B cell (primary cell): ENCODE measurements at regions not wholly inside any gene's neighbourhood (a gene's known extent, or its start where the extent isn't known, plus 50 kb on each side); places are given as distances from the start of the nearest gene placed in this dataset.

ENCODE experiments used
- ATAC-seq: fragments of 200-7000 bp; cut with Tn5 transposase; one replicate; pipeline ENCODE4 v1.10.0; 2021; ENCODE audit warnings: low read depth, mild to moderate bottlenecking, moderate number of reproducible peaks, moderate library complexity
- CTCF ChIA-PET: fragments of 350-600 bp; sonication (Branson Sonifier 250); formaldehyde crosslinking; loops from one replicate; lab custom pipeline; 2021; ENCODE audit warnings: antibody characterized with exemption, inconsistent platforms; lab: Charles Lee
- POLR2A ChIA-PET: fragments of 350-600 bp; sonication (Branson Sonifier 250); formaldehyde crosslinking; loops from one replicate; lab custom pipeline; 2021; ENCODE audit warnings: antibody characterized with exemption; lab: Charles Lee
- DNase-seq: peaks from one replicate; pipeline ENCODE4 v3.0.0; 2013
- H2AFZ ChIP-seq: 2 replicates; pipeline ENCODE4 v1.6.1; 2012; ENCODE audit warnings: mild to moderate bottlenecking, low read depth, low read length; ENCODE audit not compliant: insufficient read depth, poor library complexity, severe bottlenecking
- H3K27ac ChIP-seq, 2 donors: 1 replicate in 1 of 2; 2 replicates in 1 of 2; pipeline ENCODE4 v1.5.1; 2012 to 2013; ENCODE audit warnings: low read length in 2 of 2, mild to moderate bottlenecking in 2 of 2, moderate library complexity in 1 of 2
- H3K27me3 ChIP-seq, 4 experiments: fragments of 200-600 bp in 1 of 4; sonication (generic) in 1 of 4; replicated peaks in 1 of 4; 1 replicate in 2 of 4; 2 replicates in 2 of 4; pipeline versions ENCODE4 v1.6.1 to v1.7.0; 2013 to 2016; ENCODE audit warnings: low read length in 3 of 4, mild to moderate bottlenecking in 2 of 4, mixed read lengths in 1 of 4, moderate library complexity in 1 of 4; ENCODE audit not compliant: insufficient read depth in 4 of 4, control insufficient read depth in 3 of 4; ENCODE audit errors: control extremely low read depth in 1 of 4
- H3K36me3 ChIP-seq, 2 experiments: replicated peaks in 1 of 2; 1 replicate in 1 of 2; 2 replicates in 1 of 2; pipeline versions ENCODE4 v1.6.1 to v1.7.1; 2013; ENCODE audit warnings: low read length in 1 of 2; ENCODE audit not compliant: insufficient read depth in 2 of 2, control insufficient read depth in 1 of 2; ENCODE audit errors: control extremely low read depth in 1 of 2, extremely low read depth in 1 of 2
- H3K4me1 ChIP-seq, 2 donors: fragments of 200-600 bp in 1 of 2; sonication (generic) in 1 of 2; 1 replicate in 1 of 2; 2 replicates in 1 of 2; pipeline versions ENCODE4 v1.5.1 to v1.6.1; 2013 to 2017; ENCODE audit warnings: low read length in 2 of 2; ENCODE audit not compliant: control insufficient read depth in 2 of 2, insufficient read depth in 2 of 2
- H3K4me2 ChIP-seq: replicated peaks from 2 replicates; pipeline ENCODE3; 2012; ENCODE audit warnings: mild to moderate bottlenecking, low read depth, low read length; ENCODE audit not compliant: poor library complexity, severe bottlenecking
- H3K4me3 ChIP-seq, 5 experiments: fragments of 200-600 bp in 1 of 5; sonication (generic) in 1 of 5; 1 replicate in 3 of 5; 2 replicates in 2 of 5; pipeline versions ENCODE4 v1.5.1 to v1.7.0; 2011 to 2016; ENCODE audit warnings: low read length in 4 of 5, mild to moderate bottlenecking in 4 of 5, low read depth in 2 of 5, control low read depth in 1 of 5, moderate library complexity in 1 of 5; ENCODE audit not compliant: insufficient read depth in 1 of 5; ENCODE audit errors: control extremely low read depth in 1 of 5, extremely low read depth in 1 of 5
- H3K79me2 ChIP-seq: fragments of 200-600 bp; sonication (generic); one replicate; pipeline ENCODE4 v1.6.0; 2016; ENCODE audit warnings: low read length; ENCODE audit not compliant: control insufficient read depth, insufficient read depth
- H3K9ac ChIP-seq: fragments of 200-600 bp; sonication (generic); 2 replicates; pipeline ENCODE4 v1.6.1; 2017; ENCODE audit warnings: mild to moderate bottlenecking, low read length, moderate library complexity
- H3K9me3 ChIP-seq, 3 donors: one replicate each; pipeline versions ENCODE4 v1.6.1 to v1.7.1; 2013; ENCODE audit warnings: low read length in 2 of 3; ENCODE audit not compliant: control insufficient read depth in 2 of 3, insufficient read depth in 1 of 3; ENCODE audit errors: control extremely low read depth in 1 of 3
- H4K20me1 ChIP-seq: 2 replicates; pipeline ENCODE4 v1.6.0; 2012; ENCODE audit warnings: mild to moderate bottlenecking, low read length; ENCODE audit not compliant: insufficient read depth, control insufficient read depth, poor library complexity, severe bottlenecking
- H3K27ac Mint-ChIP-seq: one replicate; pipeline ENCODE4 v1.8.0; 2021; ENCODE audit warnings: mixed read lengths
- H3K27me3 Mint-ChIP-seq: one replicate; pipeline ENCODE4 v1.8.0; 2021; ENCODE audit warnings: mixed read lengths
- H3K4me1 Mint-ChIP-seq: one replicate; pipeline ENCODE4 v1.8.0; 2021; ENCODE audit warnings: mixed read lengths
- H3K4me3 Mint-ChIP-seq: one replicate; pipeline ENCODE4 v1.8.0; 2021; ENCODE audit warnings: mixed read lengths
- H3K9me3 Mint-ChIP-seq: one replicate; pipeline ENCODE4 v1.8.0; 2022; ENCODE audit warnings: mixed read lengths; ENCODE audit not compliant: insufficient read depth
- EZH2 ChIP-seq: IDR thresholded peaks from 2 replicates; pipeline ENCODE4 v1.6.1; 2012; ENCODE audit warnings: borderline replicate concordance, low read depth, mild to moderate bottlenecking, moderate library complexity, low read length; ENCODE audit not compliant: insufficient read depth, poor library complexity, severe bottlenecking
- WGBS: methylation state at CpG from one replicate; pipeline ENCODE4 v1.1.5; 2013; ENCODE audit warnings: missing lambda C conversion rate; ENCODE audit not compliant: insufficient coverage; 5-methylcytosine and 5-hydroxymethylcytosine counted together
- intact Hi-C: fragments of 100-400 bp; cut with micrococcal nuclease; formaldehyde crosslinking; loops from one replicate; pipeline ENCODE4 v1.10.0; 2022
- TF ChIP-seq, protein P1 (sequence below): fragments of 200-600 bp; IDR thresholded peaks from one replicate; pipeline ENCODE4 v1.8.0; 2022; ENCODE audit warnings: antibody characterized with exemption, mild to moderate bottlenecking

DNA sequence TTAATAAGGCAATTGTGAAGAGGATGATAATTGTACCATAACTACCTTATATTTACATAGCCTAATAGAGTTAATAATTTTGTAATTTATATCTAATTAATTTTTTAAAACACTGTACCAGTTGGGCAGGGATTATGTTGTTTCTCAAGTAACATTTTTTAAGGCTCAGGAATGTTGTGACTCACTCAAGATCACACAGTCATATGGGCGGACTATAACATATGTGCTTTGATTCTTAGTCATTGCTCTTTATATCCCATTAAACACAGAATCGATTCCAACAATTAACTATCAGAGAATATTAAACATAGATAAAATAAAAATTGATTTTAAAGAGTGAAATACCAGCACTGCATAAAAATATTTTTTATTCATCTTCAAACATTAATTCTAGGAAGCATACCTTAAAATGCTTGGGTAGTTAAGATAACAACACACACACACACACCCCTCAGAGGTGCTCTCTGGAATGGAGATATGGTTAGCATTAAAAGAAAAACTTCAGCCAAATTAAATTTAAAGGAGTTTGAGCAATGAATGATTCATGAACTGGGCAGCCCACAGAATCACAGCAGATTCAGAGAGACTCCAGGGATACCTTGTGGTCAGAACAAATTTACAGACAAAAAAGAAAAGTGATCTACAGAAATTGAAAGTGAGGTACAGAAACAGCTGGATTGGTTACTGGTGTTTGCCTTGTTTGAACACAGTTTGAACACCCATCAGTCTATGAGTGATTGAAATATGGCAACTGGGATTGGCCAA lies 869.4 kb upstream of the ID2 start:
- Histone ChIP-seq H3K79me2 (no peaks in the 10 kb centered on the region), H2AFZ (no peak overlapping the region), H3K4me1 (no peaks in the 10 kb centered on the region), H3K9me3 (no peaks in the 10 kb centered on the region), H3K9ac (no peak overlapping the region), H3K4me3 (no peak overlapping the region), H4K20me1 (no peaks in the 10 kb centered on the region), H3K27me3 (no peaks in the 10 kb centered on the region), H3K4me2 (no peak overlapping the region), H3K36me3 (no peaks in the 10 kb centered on the region), H3K27ac (no peak overlapping the region)
- CTCF ChIA-PET, result no interaction called here
- ATAC-seq (no peak), DNase-seq (no peak)
- H3K27ac Mint-ChIP-seq, result no peak overlapping the region
- no CpG with 5 or more reads among the region's 2 CpGs for WGBS
- no peak overlapping the region for H3K4me3 Mint-ChIP-seq
- peaks cover 7% of the 10 kb centered on the region for H3K27me3 Mint-ChIP-seq
- TF ChIP-seq EZH2, result no peak
- TF ChIP-seq, protein P1, sequence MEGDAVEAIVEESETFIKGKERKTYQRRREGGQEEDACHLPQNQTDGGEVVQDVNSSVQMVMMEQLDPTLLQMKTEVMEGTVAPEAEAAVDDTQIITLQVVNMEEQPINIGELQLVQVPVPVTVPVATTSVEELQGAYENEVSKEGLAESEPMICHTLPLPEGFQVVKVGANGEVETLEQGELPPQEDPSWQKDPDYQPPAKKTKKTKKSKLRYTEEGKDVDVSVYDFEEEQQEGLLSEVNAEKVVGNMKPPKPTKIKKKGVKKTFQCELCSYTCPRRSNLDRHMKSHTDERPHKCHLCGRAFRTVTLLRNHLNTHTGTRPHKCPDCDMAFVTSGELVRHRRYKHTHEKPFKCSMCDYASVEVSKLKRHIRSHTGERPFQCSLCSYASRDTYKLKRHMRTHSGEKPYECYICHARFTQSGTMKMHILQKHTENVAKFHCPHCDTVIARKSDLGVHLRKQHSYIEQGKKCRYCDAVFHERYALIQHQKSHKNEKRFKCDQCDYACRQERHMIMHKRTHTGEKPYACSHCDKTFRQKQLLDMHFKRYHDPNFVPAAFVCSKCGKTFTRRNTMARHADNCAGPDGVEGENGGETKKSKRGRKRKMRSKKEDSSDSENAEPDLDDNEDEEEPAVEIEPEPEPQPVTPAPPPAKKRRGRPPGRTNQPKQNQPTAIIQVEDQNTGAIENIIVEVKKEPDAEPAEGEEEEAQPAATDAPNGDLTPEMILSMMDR, result no peak
- H3K4me1 Mint-ChIP-seq, result no peaks in the 10 kb centered on the region
- no peaks in the 10 kb centered on the region for H3K9me3 Mint-ChIP-seq
- POLR2A ChIA-PET, result no interaction called here
- intact Hi-C loops, result no loop called here

DNA sequence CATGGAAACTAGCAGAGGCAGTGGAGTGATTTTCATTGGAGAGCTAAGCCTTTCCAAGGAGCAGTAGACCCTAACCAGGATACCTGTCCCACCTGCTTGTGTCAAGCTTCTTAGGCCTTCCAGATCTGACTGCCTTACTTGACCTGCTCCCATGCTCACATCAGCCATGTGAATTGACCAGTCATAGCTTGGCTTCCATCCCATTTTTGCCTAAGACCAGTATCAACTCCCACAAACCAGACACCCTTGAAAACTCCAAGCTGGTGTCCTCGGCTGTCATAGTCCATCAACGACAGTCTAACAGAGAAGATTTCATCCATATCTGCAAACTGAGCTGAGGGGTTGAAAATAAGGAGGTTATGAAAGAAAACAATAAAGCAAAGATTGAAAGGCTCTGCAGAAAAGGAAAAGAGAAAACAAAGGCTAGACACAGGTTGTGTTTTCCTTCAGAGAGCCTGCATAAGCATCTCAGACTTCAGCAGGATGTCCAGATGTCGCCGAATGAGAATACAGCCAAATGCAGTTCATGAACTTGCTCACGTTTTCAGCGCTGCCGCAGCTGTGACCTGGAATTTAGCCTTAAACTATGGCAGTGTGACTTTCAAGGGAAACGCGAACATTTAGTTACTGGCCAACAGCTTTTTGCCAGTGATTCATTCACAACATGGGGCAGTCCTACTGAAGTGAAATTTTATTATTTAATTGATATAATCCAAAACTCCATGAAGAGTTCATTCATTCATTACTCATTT lies 868.1 kb upstream of the ID2 start:
- no peak overlapping the region for H2AFZ ChIP-seq
- no peak for DNase-seq
- no peaks in the 10 kb centered on the region for H3K9me3 Mint-ChIP-seq
- H3K27me3 Mint-ChIP-seq, result peaks cover 10% of the 10 kb centered on the region
- H3K4me1 Mint-ChIP-seq, result no peaks in the 10 kb centered on the region
- no peak for TF ChIP-seq EZH2
- TF ChIP-seq, protein P1, result no peak
- no peak overlapping the region for H3K4me3 ChIP-seq
- H3K27ac ChIP-seq, result no peak overlapping the region
- no peaks in the 10 kb centered on the region for H3K36me3 ChIP-seq
- H3K9me3 ChIP-seq, result no peaks in the 10 kb centered on the region
- no peak overlapping the region for H3K27ac Mint-ChIP-seq
- ATAC-seq, result no peak
- POLR2A ChIA-PET, result no interaction called here
- no peaks in the 10 kb centered on the region for H3K79me2 ChIP-seq
- WGBS, result 96% methylated on average over 5 of the region's 9 CpGs
- no peak overlapping the region for H3K9ac ChIP-seq
- no peak overlapping the region for H3K4me2 ChIP-seq
- H4K20me1 ChIP-seq, result no peaks in the 10 kb centered on the region
- no peak overlapping the region for H3K4me3 Mint-ChIP-seq
- CTCF ChIA-PET, result no interaction called here
- intact Hi-C loops, result no loop called here
- H3K4me1 ChIP-seq, result no peaks in the 10 kb centered on the region
- H3K27me3 ChIP-seq, result no peaks in the 10 kb centered on the region
